ENCODE measurements at regions not wholly inside any gene's neighbourhood (a gene's known extent, or its start where the extent isn't known, plus 50 kb on each side); places are given as distances from the start of the nearest gene placed in this dataset.

- TF ChIP-seq, protein P1, sequence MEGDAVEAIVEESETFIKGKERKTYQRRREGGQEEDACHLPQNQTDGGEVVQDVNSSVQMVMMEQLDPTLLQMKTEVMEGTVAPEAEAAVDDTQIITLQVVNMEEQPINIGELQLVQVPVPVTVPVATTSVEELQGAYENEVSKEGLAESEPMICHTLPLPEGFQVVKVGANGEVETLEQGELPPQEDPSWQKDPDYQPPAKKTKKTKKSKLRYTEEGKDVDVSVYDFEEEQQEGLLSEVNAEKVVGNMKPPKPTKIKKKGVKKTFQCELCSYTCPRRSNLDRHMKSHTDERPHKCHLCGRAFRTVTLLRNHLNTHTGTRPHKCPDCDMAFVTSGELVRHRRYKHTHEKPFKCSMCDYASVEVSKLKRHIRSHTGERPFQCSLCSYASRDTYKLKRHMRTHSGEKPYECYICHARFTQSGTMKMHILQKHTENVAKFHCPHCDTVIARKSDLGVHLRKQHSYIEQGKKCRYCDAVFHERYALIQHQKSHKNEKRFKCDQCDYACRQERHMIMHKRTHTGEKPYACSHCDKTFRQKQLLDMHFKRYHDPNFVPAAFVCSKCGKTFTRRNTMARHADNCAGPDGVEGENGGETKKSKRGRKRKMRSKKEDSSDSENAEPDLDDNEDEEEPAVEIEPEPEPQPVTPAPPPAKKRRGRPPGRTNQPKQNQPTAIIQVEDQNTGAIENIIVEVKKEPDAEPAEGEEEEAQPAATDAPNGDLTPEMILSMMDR (IDR thresholded peaks at IDR 0.05): no peak
- no peak for TF ChIP-seq POLR2A (IDR thresholded peaks at IDR 0.05)
These were observed 90.2 kb upstream of the SLC38A2 start for GRCh38 chr12:46462641-46463355.

All from body of pancreas (tissue), 4 donors.